ENCODE measurements at regions not wholly inside any gene's neighbourhood (a gene's known extent, or its start where the extent isn't known, plus 50 kb on each side); places are given as distances from the start of the nearest gene placed in this dataset.

DNA sequence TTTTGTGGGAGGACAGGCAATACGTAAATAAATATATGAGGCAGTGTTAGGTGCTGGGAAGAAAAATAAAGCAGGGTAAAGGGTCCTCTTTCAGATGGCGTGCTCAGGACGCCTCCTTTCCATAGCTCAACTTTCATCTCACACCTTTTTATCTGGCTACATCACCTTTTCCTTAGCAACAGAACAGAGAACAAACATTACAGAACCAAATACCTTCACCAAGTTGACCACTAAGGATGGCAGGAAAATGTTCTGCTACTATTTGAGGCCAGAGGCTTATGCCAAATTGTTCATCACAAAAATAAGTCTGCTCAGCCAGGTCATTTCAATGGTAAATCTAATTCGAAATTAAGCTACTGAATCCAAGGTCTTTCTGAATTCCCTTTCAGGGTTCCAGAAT lies 149.2 kb upstream of the C1orf21 start:
- DNase-seq (ENCODE audit: low spot score, unreplicated experiment), result no peak
- no peak for TF ChIP-seq CTCF (IDR thresholded peaks at IDR 0.05; ENCODE audit: unreplicated experiment)
- Mint-ChIP-seq H3K27me3 (peaks cover 30% of the 10 kb centered on the region), H3K36me3 (ENCODE audit: insufficient read depth) (no peaks in the 10 kb centered on the region), H3K4me3 (ENCODE audit: low read depth) (no peak overlapping the region), H3K27ac (no peak overlapping the region), H3K9me3 (ENCODE audit: low read depth) (peaks cover 13% of the 10 kb centered on the region), H3K4me1 (ENCODE audit: low read depth) (peaks cover 8% of the 10 kb centered on the region)

GRCh38 chr1:184241446-184241845 lies 145.4 kb upstream of the C1orf21 start:
- Mint-ChIP-seq H3K9me3 (ENCODE audit: low read depth) (peaks cover 3% of the 10 kb centered on the region), H3K4me3 (ENCODE audit: low read depth) (no peak overlapping the region), H3K4me1 (ENCODE audit: low read depth) (peaks cover 24% of the 10 kb centered on the region), H3K27me3 (peaks cover 30% of the 10 kb centered on the region), H3K27ac (no peak overlapping the region), H3K36me3 (ENCODE audit: insufficient read depth) (no peaks in the 10 kb centered on the region)
- DNase-seq (ENCODE audit: low spot score, unreplicated experiment), result no peak
- no peak for TF ChIP-seq CTCF (IDR thresholded peaks at IDR 0.05; ENCODE audit: unreplicated experiment)

DNA sequence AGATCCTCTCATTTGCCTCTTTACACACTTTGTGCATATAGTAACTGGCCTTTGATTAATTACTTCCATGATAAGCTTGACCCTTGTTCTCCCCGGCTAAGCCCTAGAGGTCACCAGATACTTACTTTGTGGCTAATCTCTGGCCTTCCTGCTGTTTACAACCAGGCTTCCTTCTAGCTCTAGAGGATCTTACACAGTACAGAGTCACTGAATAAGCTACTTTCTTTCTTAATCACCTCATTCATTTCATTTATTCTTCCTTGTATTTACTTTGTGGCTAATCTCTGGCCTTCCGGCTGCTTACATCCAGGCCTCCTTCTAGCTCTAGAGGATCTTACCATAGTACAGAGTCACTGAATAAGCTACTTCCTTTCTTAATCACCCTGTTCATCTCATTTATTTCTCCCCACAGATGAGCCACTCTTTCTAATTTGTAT lies 144.3 kb upstream of the C1orf21 start:
- H3K9me3 Mint-ChIP-seq (ENCODE audit: low read depth), result peaks cover 3% of the 10 kb centered on the region
- no peaks in the 10 kb centered on the region for H3K36me3 Mint-ChIP-seq (ENCODE audit: insufficient read depth)
- no peak for TF ChIP-seq CTCF (IDR thresholded peaks at IDR 0.05; ENCODE audit: unreplicated experiment)
- peak overlapping the region; percentile 9 for H3K27ac Mint-ChIP-seq
- H3K4me1 Mint-ChIP-seq (ENCODE audit: low read depth), result peaks cover 23% of the 10 kb centered on the region
- H3K4me3 Mint-ChIP-seq (ENCODE audit: low read depth), result no peak overlapping the region
- H3K27me3 Mint-ChIP-seq, result peaks cover 33% of the 10 kb centered on the region
- no peak for DNase-seq (ENCODE audit: low spot score, unreplicated experiment)

DNA sequence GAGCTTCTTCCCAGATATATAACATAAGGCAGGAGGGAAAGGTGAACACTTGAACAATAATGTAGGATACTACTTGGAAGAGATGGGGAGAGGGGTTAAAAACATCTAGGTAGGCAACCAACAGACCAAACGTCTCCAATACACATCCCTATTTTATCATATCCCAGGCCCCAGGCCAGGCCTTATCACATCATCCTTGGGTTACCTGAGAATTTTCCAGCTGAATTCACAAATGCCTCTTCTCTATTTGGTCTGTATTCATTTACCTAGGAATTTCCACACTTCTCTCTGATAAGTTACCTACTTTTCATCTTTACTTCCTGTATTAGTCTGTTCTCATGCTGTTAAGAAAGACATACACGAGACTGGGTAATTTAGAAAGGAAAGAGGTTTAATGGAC lies 141.9 kb upstream of the C1orf21 start:
- peaks cover 9% of the 10 kb centered on the region for H3K9me3 Mint-ChIP-seq (ENCODE audit: low read depth)
- no peak overlapping the region for H3K27ac Mint-ChIP-seq
- peaks cover 28% of the 10 kb centered on the region for H3K4me1 Mint-ChIP-seq (ENCODE audit: low read depth)

GRCh38 chr1:184247671-184248070 lies 139.2 kb upstream of the C1orf21 start:
- DNase-seq (ENCODE audit: low spot score, unreplicated experiment), result no peak
- Mint-ChIP-seq H3K36me3 (ENCODE audit: insufficient read depth) (no peaks in the 10 kb centered on the region), H3K4me1 (ENCODE audit: low read depth) (peaks cover 21% of the 10 kb centered on the region), H3K4me3 (ENCODE audit: low read depth) (no peak overlapping the region), H3K27me3 (peaks cover 37% of the 10 kb centered on the region), H3K9me3 (ENCODE audit: low read depth) (peaks cover 9% of the 10 kb centered on the region), H3K27ac (no peak overlapping the region)
- TF ChIP-seq CTCF (IDR thresholded peaks at IDR 0.05; ENCODE audit: unreplicated experiment), result no peak

More for the DNA sequence above, 141.9 kb upstream of the C1orf21 start:
- TF ChIP-seq CTCF (IDR thresholded peaks at IDR 0.05; ENCODE audit: unreplicated experiment), result no peak
- DNase-seq (ENCODE audit: low spot score, unreplicated experiment), result no peak
- Mint-ChIP-seq H3K36me3 (ENCODE audit: insufficient read depth) (no peaks in the 10 kb centered on the region), H3K27me3 (peaks cover 40% of the 10 kb centered on the region), H3K4me3 (ENCODE audit: low read depth) (no peak overlapping the region)

Data from progenitor cell of endocrine pancreas (in vitro differentiated cells).